ENCODE measurements at regions not wholly inside any gene's neighbourhood (a gene's known extent, or its start where the extent isn't known, plus 50 kb on each side); places are given as distances from the start of the nearest gene placed in this dataset.

GRCh38 chr9:88870627-88871026 is 120.6 kb upstream of the S1PR3 start:
- TF ChIP-seq CTCF (IDR thresholded peaks at IDR 0.05) (no peak), POLR2AphosphoS5 (IDR thresholded peaks at IDR 0.05; ENCODE audit: low read depth, low read length) (no peak), CHD2 (IDR thresholded peaks at IDR 0.05; ENCODE audit: low read length, partially characterized antibody) (no peak), USF1 (IDR thresholded peaks at IDR 0.05; ENCODE audit: borderline replicate concordance, low read depth) (no peak), MAX (IDR thresholded peaks at IDR 0.05; ENCODE audit: low read depth) (no peak), TCF12 (IDR thresholded peaks at IDR 0.05) (no peak)
